ENCODE measurements at regions not wholly inside any gene's neighbourhood (a gene's known extent, or its start where the extent isn't known, plus 50 kb on each side); places are given as distances from the start of the nearest gene placed in this dataset.

DNA sequence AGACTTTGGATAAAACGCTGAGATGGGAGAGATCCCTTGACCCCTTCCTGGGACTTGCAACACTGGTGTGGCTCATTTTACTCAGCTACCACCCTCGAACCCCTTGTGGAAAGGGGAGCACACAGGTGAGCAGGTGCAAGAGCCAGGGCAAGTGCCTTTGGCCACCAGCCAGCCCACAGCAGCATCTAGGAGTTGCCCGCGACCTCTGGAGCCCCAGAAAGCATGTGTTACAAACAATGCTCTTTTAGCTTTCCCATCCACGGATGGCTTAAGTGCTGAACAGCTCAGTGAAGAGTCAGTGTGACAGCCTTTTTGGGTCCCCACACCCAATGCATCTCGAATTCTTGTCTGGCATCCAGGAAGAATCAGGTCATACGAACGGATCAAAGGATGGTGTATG, 197.8 kb downstream of the MEMO1 start:
- TF ChIP-seq SPI1 (IDR thresholded peaks at IDR 0.05; ENCODE audit: borderline replicate concordance, insufficient read depth, low read depth, low read length) (no peak), SMC3 (IDR thresholded peaks at IDR 0.05; ENCODE audit: borderline replicate concordance, low read length) (no peak), EP300 (IDR thresholded peaks at IDR 0.05; ENCODE audit: borderline replicate concordance in 1 of 2, control insufficient read depth in 1 of 2, low read depth in 2 of 2, low read length in 2 of 2) (no peak), RAD21 (IDR thresholded peaks at IDR 0.05; ENCODE audit: insufficient read depth, low read depth, low read length) (no peak), MEF2A (IDR thresholded peaks at IDR 0.05; ENCODE audit: insufficient read depth, low read depth, low read length) (no peak), POU2F2 (IDR thresholded peaks at IDR 0.05; ENCODE audit: borderline replicate concordance, low read depth, low read length) (no peak)

Measured in GM12878 (cell line).